Activated CD8-positive, alpha-beta T cell treated with anti-CD3 and anti-CD28 coated beads for 36 hours (primary cell): ENCODE measurements at regions not wholly inside any gene's neighbourhood (a gene's known extent, or its start where the extent isn't known, plus 50 kb on each side); places are given as distances from the start of the nearest gene placed in this dataset.

Source experiments
- ATAC-seq: fragments of 200-7000 bp; cut with Tn5 transposase; one replicate; pipeline ENCODE4 v1.10.0; 2021; ENCODE audit warnings: mild to moderate bottlenecking, moderate library complexity
- CTCF ChIA-PET: fragments of 350-600 bp; sonication (Branson Sonifier 250); formaldehyde crosslinking; loops from one replicate; lab custom pipeline; 2021; ENCODE audit warnings: antibody characterized with exemption; lab: Charles Lee
- POLR2A ChIA-PET: fragments of 350-600 bp; sonication (Branson Sonifier 250); formaldehyde crosslinking; loops from one replicate; lab custom pipeline; 2021; ENCODE audit warnings: antibody characterized with exemption; lab: Charles Lee
- DNase-seq: peaks from one replicate; pipeline ENCODE4 v3.0.0-alpha.2; 2020
- H3K27ac Mint-ChIP-seq: one replicate; pipeline ENCODE4 v1.8.0; 2021; ENCODE audit warnings: mild to moderate bottlenecking, mixed read lengths
- H3K27me3 Mint-ChIP-seq: one replicate; pipeline ENCODE4 v1.8.0; 2021; ENCODE audit warnings: mixed read lengths
- H3K36me3 Mint-ChIP-seq: one replicate; pipeline ENCODE4 v1.8.0; 2021; ENCODE audit warnings: low read depth, mixed read lengths
- H3K4me1 Mint-ChIP-seq: one replicate; pipeline ENCODE4 v1.8.0; 2021; ENCODE audit warnings: low read depth, mixed read lengths
- H3K4me3 Mint-ChIP-seq: one replicate; pipeline ENCODE4 v1.8.0; 2021; ENCODE audit warnings: mild to moderate bottlenecking, moderate library complexity, mixed read lengths
- H3K9me3 Mint-ChIP-seq: one replicate; pipeline ENCODE4 v1.8.0; 2021; ENCODE audit warnings: mixed read lengths
- CTCF ChIP-seq: fragments of 200-600 bp; IDR thresholded peaks from one replicate; pipeline ENCODE4 v1.8.0; 2022; ENCODE audit warnings: antibody characterized with exemption, mild to moderate bottlenecking
- intact Hi-C: fragments of 100-400 bp; cut with micrococcal nuclease; formaldehyde crosslinking; loops from one replicate; pipeline ENCODE4 v1.10.0; 2022

- intact Hi-C loops = no loop called here
- DNase-seq (no peak), ATAC-seq (no peak)
- no peaks in the 10 kb centered on the region for H3K27me3 Mint-ChIP-seq
- no peaks in the 10 kb centered on the region for H3K36me3 Mint-ChIP-seq
- no peak for TF ChIP-seq CTCF
- H3K27ac Mint-ChIP-seq = no peak overlapping the region
- CTCF ChIA-PET = no interaction called here
- H3K4me3 Mint-ChIP-seq = no peak overlapping the region
- POLR2A ChIA-PET = no interaction called here
- H3K9me3 Mint-ChIP-seq = peaks cover 4% of the 10 kb centered on the region
- no peaks in the 10 kb centered on the region for H3K4me1 Mint-ChIP-seq
These were observed 535.1 kb downstream of the ELAVL2 start for GRCh38 chr9:23290973-23291372.

- no peaks in the 10 kb centered on the region for H3K27me3 Mint-ChIP-seq
- DNase-seq (no peak), ATAC-seq (no peak)
- CTCF ChIA-PET = no interaction called here
- H3K9me3 Mint-ChIP-seq = peaks cover 6% of the 10 kb centered on the region
- no peaks in the 10 kb centered on the region for H3K36me3 Mint-ChIP-seq
- H3K4me1 Mint-ChIP-seq = no peaks in the 10 kb centered on the region
- no peak overlapping the region for H3K27ac Mint-ChIP-seq
- no peak for TF ChIP-seq CTCF
- POLR2A ChIA-PET = no interaction called here
- intact Hi-C loops = no loop called here
- no peak overlapping the region for H3K4me3 Mint-ChIP-seq
These were observed 523.8 kb downstream of the ELAVL2 start for GRCh38 chr9:23302281-23302680.

GRCh38 chr9:23306731-23307130 is 519.3 kb downstream of the ELAVL2 start:
- no peaks in the 10 kb centered on the region for H3K4me1 Mint-ChIP-seq
- no peak for TF ChIP-seq CTCF
- ChIA-PET CTCF (no interaction called here), POLR2A (no interaction called here)
- H3K36me3 Mint-ChIP-seq = no peaks in the 10 kb centered on the region
- H3K4me3 Mint-ChIP-seq = no peak overlapping the region
- H3K9me3 Mint-ChIP-seq = peaks cover 11% of the 10 kb centered on the region
- no peak overlapping the region for H3K27ac Mint-ChIP-seq
- DNase-seq = no peak
- no peaks in the 10 kb centered on the region for H3K27me3 Mint-ChIP-seq
- intact Hi-C loops = no loop called here
- ATAC-seq = no peak

- Mint-ChIP-seq H3K27me3 (no peaks in the 10 kb centered on the region), H3K36me3 (no peaks in the 10 kb centered on the region), H3K27ac (no peak overlapping the region), H3K4me1 (no peaks in the 10 kb centered on the region), H3K4me3 (no peak overlapping the region), H3K9me3 (peaks cover 11% of the 10 kb centered on the region)
- TF ChIP-seq CTCF = no peak
- ChIA-PET CTCF (no interaction called here), POLR2A (no interaction called here)
- ATAC-seq = no peak
- intact Hi-C loops = no loop called here
- no peak for DNase-seq
These were observed 518.1 kb downstream of the ELAVL2 start for GRCh38 chr9:23307731-23308513.

- Mint-ChIP-seq H3K9me3 (peaks cover 11% of the 10 kb centered on the region), H3K27ac (no peak overlapping the region), H3K27me3 (no peaks in the 10 kb centered on the region), H3K4me1 (no peaks in the 10 kb centered on the region), H3K4me3 (no peak overlapping the region), H3K36me3 (no peaks in the 10 kb centered on the region)
- TF ChIP-seq CTCF = no peak
- intact Hi-C loops = no loop called here
- DNase-seq (no peak), ATAC-seq (no peak)
- ChIA-PET POLR2A (no interaction called here), CTCF (no interaction called here)
These were observed 516.2 kb downstream of the ELAVL2 start for GRCh38 chr9:23309800-23310199.
